Tibial nerve (tissue), 4 donors: ENCODE measurements at regions not wholly inside any gene's neighbourhood (a gene's known extent, or its start where the extent isn't known, plus 50 kb on each side); places are given as distances from the start of the nearest gene placed in this dataset.

Experiments used
- EP300 ChIP-seq, 2 donors: sonication (generic); formaldehyde crosslinking; IDR thresholded peaks; one replicate each; pipeline ENCODE4 v1.6.1; 2017; ENCODE audit warnings: antibody characterized with exemption in 2 of 2, mild to moderate bottlenecking in 1 of 2
- POLR2A ChIP-seq, 2 donors: fragments of 450-650 bp; IDR thresholded peaks; one replicate each; pipeline ENCODE4 v1.6.1; 2017; ENCODE audit warnings: antibody characterized with exemption in 2 of 2, mild to moderate bottlenecking in 2 of 2, moderate library complexity in 2 of 2
- TF ChIP-seq, protein P1 (sequence below), 5 experiments: fragments of 200-600 bp in 3 of 5; fragments of 450-650 bp in 2 of 5; sonication (generic) in 3 of 5; IDR thresholded peaks; one replicate each; pipeline ENCODE4 v1.5.1; 2016 to 2019; ENCODE audit warnings: antibody characterized with exemption in 5 of 5, mild to moderate bottlenecking in 3 of 5, moderate library complexity in 2 of 5

GRCh38 chr2:212915121-212915782 lies 236.2 kb downstream of the IKZF2 start:
- TF ChIP-seq, protein P1, sequence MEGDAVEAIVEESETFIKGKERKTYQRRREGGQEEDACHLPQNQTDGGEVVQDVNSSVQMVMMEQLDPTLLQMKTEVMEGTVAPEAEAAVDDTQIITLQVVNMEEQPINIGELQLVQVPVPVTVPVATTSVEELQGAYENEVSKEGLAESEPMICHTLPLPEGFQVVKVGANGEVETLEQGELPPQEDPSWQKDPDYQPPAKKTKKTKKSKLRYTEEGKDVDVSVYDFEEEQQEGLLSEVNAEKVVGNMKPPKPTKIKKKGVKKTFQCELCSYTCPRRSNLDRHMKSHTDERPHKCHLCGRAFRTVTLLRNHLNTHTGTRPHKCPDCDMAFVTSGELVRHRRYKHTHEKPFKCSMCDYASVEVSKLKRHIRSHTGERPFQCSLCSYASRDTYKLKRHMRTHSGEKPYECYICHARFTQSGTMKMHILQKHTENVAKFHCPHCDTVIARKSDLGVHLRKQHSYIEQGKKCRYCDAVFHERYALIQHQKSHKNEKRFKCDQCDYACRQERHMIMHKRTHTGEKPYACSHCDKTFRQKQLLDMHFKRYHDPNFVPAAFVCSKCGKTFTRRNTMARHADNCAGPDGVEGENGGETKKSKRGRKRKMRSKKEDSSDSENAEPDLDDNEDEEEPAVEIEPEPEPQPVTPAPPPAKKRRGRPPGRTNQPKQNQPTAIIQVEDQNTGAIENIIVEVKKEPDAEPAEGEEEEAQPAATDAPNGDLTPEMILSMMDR (IDR thresholded peaks at IDR 0.05) = no peak
- no peak for TF ChIP-seq EP300 (IDR thresholded peaks at IDR 0.05)
- no peak for TF ChIP-seq POLR2A (IDR thresholded peaks at IDR 0.05)
